WTC11 (cell line): ENCODE measurements at regions not wholly inside any gene's neighbourhood (a gene's known extent, or its start where the extent isn't known, plus 50 kb on each side); places are given as distances from the start of the nearest gene placed in this dataset.

Experiments
- ESRRA ChIP-seq: sonication (generic); formaldehyde crosslinking; IDR thresholded peaks from 2 replicates; pipeline ENCODE4 v1.8.1; 2022; ENCODE audit warnings: mild to moderate bottlenecking, missing genetic modification reagents, borderline replicate concordance
- NFE2L1 ChIP-seq: sonication (generic); formaldehyde crosslinking; IDR thresholded peaks from 2 replicates; pipeline ENCODE4 v1.8.1; 2023; ENCODE audit warnings: missing genetic modification reagents
- SMAD3 ChIP-seq: sonication (generic); formaldehyde crosslinking; IDR thresholded peaks from 2 replicates; pipeline ENCODE4 v1.8.0; 2022; ENCODE audit warnings: missing genetic modification reagents, mild to moderate bottlenecking, borderline replicate concordance
- SP1 ChIP-seq: sonication (generic); formaldehyde crosslinking; conservative IDR thresholded peaks from 2 replicates; pipeline ENCODE4 v1.8.1; 2022; ENCODE audit warnings: missing genetic modification reagents
- TEAD4 ChIP-seq: sonication (generic); formaldehyde crosslinking; IDR thresholded peaks from 2 replicates; pipeline ENCODE4 v1.8.0; 2022; ENCODE audit warnings: mild to moderate bottlenecking, missing genetic modification reagents
- ZNF219 ChIP-seq: sonication (generic); formaldehyde crosslinking; IDR thresholded peaks from 2 replicates; pipeline ENCODE4 v1.8.0; 2023; ENCODE audit warnings: missing genetic modification reagents, mild to moderate bottlenecking, borderline replicate concordance
- TF ChIP-seq, protein P1 (sequence below): sonication (generic); formaldehyde crosslinking; IDR thresholded peaks from 2 replicates; pipeline ENCODE4 v1.8.0; 2022; ENCODE audit warnings: mild to moderate bottlenecking, missing genetic modification reagents
- TF ChIP-seq, protein P2 (sequence below): fragments of 200-600 bp; IDR thresholded peaks from 2 replicates; pipeline ENCODE4 v1.8.0; 2022; ENCODE audit warnings: antibody characterized with exemption
- TF ChIP-seq, protein P3 (sequence below): sonication (generic); formaldehyde crosslinking; IDR thresholded peaks from 2 replicates; pipeline ENCODE4 v1.8.0; 2022; ENCODE audit warnings: mild to moderate bottlenecking, missing genetic modification reagents
- TF ChIP-seq, protein P4 (sequence below): sonication (generic); formaldehyde crosslinking; IDR thresholded peaks from 2 replicates; pipeline ENCODE4 v1.8.0; 2022; ENCODE audit warnings: mild to moderate bottlenecking, missing genetic modification reagents
- TF ChIP-seq, protein P5 (sequence below): sonication (generic); formaldehyde crosslinking; IDR thresholded peaks from 2 replicates; pipeline ENCODE4 v1.8.1; 2023; ENCODE audit warnings: mild to moderate bottlenecking, missing genetic modification reagents, moderate library complexity

DNA sequence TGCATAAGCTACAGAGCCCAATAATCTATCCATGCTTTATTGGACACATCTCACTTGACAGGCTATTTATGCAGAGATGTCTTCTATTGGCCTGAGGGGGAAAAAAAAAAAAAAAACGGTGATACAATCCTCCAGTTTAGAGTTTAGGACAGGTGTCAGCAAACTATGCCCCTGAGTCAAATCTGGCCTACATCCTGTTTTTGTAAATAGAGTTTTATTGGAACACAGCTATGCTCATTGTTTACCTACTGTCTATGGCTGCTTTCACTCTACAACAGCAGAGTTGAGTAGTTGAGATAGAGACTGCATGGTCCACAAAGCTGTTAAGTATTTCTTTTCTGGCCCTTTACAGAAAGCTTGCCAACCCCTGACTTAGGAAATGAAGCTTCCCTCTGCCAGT is 403.1 kb downstream of the C12orf75 start:
- TF ChIP-seq TEAD4 (CRISPR knock-in tag), result no peak
- TF ChIP-seq, protein P1, sequence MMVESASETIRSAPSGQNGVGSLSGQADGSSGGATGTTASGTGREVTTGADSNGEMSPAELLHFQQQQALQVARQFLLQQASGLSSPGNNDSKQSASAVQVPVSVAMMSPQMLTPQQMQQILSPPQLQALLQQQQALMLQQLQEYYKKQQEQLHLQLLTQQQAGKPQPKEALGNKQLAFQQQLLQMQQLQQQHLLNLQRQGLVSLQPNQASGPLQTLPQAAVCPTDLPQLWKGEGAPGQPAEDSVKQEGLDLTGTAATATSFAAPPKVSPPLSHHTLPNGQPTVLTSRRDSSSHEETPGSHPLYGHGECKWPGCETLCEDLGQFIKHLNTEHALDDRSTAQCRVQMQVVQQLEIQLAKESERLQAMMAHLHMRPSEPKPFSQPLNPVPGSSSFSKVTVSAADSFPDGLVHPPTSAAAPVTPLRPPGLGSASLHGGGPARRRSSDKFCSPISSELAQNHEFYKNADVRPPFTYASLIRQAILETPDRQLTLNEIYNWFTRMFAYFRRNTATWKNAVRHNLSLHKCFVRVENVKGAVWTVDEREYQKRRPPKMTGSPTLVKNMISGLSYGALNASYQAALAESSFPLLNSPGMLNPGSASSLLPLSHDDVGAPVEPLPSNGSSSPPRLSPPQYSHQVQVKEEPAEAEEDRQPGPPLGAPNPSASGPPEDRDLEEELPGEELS, result no peak
- TF ChIP-seq ESRRA (CRISPR knock-in tag), result no peak
- TF ChIP-seq, protein P2, sequence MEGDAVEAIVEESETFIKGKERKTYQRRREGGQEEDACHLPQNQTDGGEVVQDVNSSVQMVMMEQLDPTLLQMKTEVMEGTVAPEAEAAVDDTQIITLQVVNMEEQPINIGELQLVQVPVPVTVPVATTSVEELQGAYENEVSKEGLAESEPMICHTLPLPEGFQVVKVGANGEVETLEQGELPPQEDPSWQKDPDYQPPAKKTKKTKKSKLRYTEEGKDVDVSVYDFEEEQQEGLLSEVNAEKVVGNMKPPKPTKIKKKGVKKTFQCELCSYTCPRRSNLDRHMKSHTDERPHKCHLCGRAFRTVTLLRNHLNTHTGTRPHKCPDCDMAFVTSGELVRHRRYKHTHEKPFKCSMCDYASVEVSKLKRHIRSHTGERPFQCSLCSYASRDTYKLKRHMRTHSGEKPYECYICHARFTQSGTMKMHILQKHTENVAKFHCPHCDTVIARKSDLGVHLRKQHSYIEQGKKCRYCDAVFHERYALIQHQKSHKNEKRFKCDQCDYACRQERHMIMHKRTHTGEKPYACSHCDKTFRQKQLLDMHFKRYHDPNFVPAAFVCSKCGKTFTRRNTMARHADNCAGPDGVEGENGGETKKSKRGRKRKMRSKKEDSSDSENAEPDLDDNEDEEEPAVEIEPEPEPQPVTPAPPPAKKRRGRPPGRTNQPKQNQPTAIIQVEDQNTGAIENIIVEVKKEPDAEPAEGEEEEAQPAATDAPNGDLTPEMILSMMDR, result no peak
- TF ChIP-seq SMAD3, result no peak
- no peak for TF ChIP-seq SP1 (CRISPR knock-in tag)
- TF ChIP-seq, protein P3, sequence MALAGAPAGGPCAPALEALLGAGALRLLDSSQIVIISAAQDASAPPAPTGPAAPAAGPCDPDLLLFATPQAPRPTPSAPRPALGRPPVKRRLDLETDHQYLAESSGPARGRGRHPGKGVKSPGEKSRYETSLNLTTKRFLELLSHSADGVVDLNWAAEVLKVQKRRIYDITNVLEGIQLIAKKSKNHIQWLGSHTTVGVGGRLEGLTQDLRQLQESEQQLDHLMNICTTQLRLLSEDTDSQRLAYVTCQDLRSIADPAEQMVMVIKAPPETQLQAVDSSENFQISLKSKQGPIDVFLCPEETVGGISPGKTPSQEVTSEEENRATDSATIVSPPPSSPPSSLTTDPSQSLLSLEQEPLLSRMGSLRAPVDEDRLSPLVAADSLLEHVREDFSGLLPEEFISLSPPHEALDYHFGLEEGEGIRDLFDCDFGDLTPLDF (CRISPR knock-in tag), result no peak
- TF ChIP-seq, protein P4, sequence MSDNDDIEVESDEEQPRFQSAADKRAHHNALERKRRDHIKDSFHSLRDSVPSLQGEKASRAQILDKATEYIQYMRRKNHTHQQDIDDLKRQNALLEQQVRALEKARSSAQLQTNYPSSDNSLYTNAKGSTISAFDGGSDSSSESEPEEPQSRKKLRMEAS (CRISPR knock-in tag), result no peak
- TF ChIP-seq, protein P5, sequence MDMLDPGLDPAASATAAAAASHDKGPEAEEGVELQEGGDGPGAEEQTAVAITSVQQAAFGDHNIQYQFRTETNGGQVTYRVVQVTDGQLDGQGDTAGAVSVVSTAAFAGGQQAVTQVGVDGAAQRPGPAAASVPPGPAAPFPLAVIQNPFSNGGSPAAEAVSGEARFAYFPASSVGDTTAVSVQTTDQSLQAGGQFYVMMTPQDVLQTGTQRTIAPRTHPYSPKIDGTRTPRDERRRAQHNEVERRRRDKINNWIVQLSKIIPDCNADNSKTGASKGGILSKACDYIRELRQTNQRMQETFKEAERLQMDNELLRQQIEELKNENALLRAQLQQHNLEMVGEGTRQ (CRISPR knock-in tag), result no peak
- TF ChIP-seq ZNF219 (CRISPR knock-in tag), result no peak
- TF ChIP-seq NFE2L1 (CRISPR knock-in tag), result no peak
